GM19351 (cell line): ENCODE measurements at regions not wholly inside any gene's neighbourhood (a gene's known extent, or its start where the extent isn't known, plus 50 kb on each side); places are given as distances from the start of the nearest gene placed in this dataset.
A peak's percentile ranks its signal among the peaks of the same experiment; 100 is the strongest.
"Not testable (repeated sequence)": the region's sequence is repeated elsewhere in the genome, so short reads cannot be mapped to it uniquely, and the experiment has no call there.

Experiments used
- ATAC-seq: cut with Tn5 transposase; IDR thresholded peaks from one replicate; pipeline ENCODE4 v1.9.1; 2021; ENCODE audit warnings: mild to moderate bottlenecking, moderate library complexity; ENCODE audit not compliant: unreplicated experiment

DNA sequence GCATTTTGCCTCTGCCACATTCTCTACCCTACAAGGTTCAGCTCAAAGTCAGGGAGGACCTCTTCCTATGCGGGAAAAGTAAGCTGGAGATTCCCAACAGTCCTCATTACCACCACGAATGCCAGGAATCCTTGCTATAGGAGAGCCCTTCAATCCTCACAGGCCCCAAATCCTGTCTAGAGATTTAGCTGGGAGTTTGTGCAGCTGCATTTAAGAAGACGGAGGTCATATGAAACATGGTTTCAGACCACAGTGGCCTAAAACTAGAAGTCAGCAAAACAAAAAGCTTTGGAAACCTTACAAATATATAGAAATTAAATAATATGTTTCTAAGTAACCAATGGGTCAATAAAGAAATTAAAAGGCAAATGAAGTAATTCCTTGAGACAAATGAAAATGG is 415.3 kb upstream of the SETBP1 start:
- ATAC-seq = no peak

DNA sequence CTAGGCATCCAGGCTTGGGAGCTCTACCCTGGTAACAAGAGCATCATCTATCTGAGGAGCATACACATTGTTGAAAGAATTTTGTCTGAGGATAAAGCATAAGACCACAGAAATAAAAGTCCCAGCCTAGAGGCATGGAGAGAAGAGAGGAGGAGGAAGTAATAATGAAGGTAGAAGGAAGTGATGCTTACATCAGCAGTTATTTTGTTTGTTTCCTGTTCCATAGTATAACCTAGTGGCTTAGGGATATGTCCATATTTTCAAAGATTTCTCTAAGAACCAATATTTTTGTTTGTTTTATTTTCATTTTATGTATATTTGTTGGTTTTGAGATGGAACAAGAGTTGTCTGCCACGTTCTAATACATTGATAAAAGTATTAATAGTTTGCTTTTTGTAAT is 407.4 kb upstream of the SETBP1 start:
- no peak for ATAC-seq

DNA sequence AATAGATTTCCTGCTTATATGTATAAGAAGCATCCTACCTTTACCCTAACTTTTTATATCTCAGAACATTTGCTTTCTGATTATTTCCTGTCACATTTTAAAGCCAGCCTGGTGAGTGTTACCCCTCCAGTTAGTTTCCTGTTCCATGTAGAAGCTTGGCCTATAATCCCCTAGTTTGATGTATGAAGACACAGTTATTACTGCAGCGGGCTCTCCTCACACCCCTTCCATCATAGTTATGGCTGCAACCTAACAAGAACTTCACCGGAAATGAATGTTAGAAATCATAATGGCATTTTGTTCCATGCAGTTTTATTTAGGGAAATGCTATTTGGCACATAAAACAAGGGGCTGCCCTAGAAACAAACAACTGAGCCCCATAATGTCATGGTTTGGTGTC is 400.2 kb upstream of the SETBP1 start:
- ATAC-seq = no peak

- ATAC-seq = no peak
Measured at GRCh38 chr18:44286049-44286448, 394.6 kb upstream of the SETBP1 start.

DNA sequence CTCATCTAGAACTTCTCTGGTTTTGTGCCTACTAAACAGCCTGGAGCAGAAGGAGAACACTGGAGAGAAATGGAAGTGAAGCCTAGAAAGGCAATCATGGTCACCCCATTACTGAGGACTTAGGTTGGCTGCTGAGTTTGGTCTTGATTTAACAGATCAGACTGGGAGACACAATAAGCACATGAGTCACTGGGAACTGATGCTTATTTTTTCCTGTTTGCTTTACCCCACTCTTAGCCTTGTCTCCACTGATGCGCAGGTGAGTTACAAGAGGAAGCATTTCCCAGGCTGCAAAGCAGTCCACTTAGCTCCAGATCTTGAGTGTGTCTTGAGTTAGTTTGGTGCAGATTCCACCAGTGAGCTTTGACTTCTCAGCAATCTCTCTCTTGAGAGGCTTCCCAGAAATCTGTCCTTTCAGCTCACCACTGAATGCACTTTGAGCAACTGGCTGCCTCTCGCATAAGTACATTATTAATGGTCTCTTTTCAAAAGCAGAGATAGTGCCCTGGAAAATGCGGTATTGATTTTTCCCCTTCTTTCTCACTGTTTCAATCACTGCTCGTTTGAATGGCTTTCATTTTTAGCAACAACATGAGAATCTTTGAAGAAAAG is 390.2 kb upstream of the SETBP1 start:
- ATAC-seq = no peak

- ATAC-seq = peak; percentile 68
Measured at GRCh38 chr18:44298566-44298965, 382.1 kb upstream of the SETBP1 start.

GRCh38 chr18:44309185-44309584 is 371.5 kb upstream of the SETBP1 start:
- no peak for ATAC-seq

DNA sequence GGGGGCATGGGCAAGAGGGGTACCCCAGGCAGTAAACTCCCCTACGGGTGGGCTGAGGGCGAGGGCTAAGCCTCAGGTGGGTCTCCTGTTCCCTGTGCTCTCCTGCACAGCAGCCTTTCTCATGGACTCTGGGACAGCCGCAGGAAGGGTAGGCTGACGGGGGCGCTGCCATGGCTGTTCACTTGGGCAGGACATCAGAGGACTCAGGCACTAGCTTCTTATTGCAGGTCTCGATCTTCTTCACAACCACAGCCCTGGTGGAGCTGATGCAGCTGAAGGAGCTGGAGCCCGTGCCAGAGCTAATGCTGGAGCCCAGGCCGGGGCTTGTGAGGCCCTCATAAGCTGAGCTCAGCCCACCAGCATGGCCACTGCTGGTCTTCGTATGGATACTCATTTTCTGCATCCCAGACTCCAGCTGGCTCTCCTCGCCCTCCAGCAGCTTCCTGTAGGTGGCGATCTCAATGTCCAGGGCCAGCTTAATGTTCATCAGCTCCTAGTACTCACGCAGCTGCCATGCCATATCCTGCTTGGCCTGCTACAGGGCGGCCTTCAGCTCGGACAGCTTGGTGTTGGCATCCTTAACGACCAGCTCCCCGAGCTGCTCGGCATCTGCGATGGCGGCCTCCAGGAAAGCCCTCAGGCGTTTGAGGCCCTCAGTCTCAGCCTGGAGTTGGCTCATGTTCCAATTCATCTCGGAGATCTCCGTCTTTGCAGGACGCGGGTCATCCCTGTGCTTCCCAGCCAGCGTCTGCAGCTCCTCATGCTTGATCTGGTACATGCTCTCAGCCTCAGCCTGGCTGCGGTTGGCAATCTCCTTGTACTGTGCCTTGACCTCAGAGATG is 359.8 kb upstream of the SETBP1 start:
- ATAC-seq = no peak

DNA sequence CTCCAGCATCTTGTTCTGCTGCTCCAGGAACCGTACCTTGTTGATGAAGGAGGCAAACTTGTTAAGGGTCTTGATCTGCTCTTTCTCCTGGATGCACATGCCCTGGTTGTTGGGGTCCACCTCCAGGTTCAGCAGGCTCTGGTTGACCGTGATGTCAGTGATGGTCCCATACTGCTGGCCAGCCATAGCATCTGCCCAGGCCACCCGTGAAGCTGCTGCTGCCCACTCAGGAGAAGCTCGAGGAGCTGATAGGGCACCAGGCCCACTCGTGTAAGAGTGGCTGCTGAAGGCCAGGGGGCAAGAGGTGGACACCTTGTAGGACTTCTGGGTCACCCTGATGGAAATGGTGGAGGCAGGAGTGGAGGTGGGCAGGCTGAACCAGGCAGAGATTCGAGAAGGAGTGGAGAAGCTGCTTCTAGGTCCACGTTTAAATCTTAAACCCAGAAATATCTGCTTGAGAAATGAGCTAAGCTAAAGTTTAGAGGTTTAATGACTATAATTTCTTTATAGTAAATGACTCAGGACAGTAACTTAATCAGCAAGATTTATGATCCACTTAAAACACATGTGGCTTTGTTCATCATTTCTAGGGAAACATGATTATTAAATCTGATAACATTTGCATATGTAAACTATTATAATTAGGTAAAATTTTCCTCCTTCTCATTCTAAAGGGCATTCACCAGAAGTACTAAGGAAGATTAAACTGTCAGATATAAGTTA is 358.7 kb upstream of the SETBP1 start:
- no peak for ATAC-seq

GRCh38 chr18:44323125-44323524 is 357.6 kb upstream of the SETBP1 start:
- no peak for ATAC-seq

- no peak for ATAC-seq
Measured at GRCh38 chr18:44324361-44324760, 356.3 kb upstream of the SETBP1 start.

DNA sequence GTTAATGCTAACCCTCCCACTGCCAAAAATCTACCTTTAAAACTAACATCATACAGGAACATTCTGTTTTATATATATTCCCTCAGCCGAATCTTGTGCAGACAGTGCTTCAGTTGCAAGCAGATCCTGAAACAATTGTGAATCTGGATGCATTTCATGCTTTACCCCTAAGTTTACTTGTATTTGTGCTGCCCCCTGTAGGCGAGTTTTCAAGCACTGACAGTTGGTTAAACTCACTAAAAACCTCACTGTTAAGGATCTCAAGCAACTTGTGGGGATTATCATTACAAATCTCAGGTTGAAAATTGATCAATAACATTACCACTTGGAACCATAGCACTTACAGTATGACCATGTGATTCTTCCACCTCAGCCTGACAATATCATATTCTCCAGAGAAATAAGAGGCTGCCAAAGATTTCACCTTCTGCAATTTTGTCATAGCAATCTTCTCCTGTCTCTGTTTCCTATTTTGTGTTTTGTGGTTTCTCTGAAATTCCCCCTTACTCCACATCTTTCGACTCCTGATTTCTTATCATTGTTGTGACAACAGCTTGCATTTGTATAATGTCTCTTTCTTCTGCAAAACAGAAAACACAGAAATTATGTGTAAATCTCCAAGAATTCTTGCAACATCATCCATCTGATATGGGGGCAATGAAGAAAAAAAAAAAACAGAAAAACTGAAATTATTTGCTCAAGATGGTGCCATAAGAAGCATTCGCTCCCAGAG is 354.6 kb upstream of the SETBP1 start:
- peak; percentile 65 for ATAC-seq

DNA sequence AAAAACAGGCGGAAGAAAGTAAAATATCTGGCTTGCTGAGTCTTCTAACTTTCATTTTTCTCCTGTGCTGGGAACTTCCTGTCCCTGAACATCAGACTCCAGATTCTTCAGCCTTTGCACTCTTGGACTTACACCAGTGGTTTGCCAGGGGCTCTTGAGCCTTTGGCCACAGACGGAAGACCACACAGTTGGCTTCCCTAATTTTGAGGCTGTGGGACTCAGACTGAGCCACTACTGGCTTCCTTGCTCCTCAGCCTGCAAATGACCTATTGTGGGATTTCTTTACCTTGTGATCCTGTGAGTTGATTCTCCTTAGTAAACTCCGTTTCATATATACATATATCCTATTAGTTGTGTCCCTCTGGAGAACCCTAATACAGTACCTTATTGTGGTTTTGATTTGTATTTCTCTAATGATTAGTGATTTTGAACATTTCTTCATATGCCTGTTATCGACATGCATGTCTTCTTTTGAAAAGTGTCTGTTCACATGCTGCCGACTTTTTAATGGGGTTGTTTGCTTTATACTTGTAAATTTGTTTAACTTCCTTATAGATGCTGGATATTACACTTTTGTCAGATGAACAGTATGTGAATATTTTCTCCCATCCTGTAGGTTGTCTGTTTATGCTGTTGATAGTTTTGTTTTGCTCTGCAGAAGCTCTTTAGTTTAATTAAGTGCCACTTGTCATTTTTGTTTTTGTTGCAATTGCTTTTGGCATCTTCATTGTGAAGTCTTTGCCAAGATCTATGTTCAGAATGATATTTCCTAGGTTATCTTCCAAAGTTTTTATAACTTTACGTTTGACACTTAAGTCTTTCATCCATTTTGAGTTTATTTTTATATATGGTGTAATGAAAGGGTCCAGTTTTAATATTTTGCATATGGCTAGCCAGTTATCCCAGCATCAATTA is 348.8 kb upstream of the SETBP1 start:
- ATAC-seq = no peak

- ATAC-seq = no peak
Measured at GRCh38 chr18:44341759-44342158, 338.9 kb upstream of the SETBP1 start.

DNA sequence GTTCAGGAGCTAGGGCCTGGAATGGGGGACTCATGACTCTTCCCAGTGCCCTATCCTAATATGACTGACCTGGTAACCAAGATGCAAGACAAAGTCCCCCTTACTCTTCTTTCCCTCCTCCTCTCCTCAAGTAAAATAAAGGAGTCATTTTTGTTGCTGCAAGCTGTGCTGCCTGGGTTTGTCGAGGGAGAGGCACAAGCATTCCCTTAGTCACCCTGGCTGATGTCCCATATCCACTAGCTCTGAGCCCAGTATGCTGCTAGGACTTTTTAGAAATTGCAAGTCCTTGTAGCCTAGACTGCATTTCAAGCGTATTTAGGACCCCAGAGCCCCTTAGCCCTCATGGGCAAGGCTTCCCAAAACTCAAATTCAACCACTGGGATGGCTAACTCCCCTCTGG is 338.5 kb upstream of the SETBP1 start:
- ATAC-seq = no peak

DNA sequence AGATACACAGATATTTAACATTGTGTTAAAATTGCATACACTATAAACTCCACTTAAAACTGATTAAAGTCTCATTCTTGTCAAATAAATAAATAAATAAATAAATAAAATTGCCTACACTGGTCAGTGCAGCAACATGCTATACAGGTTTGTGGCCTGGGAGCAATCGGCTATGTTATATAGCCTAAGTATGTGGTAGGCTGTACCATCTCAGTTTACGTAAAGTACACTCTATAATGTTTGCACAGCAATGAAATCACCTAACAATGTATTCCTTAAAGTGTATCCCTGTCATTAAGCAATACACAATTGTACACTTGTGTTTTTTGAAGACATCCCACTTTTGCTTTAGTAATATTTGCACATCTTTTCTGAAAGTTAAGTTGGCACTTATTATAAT is 337.7 kb upstream of the SETBP1 start:
- no peak for ATAC-seq

DNA sequence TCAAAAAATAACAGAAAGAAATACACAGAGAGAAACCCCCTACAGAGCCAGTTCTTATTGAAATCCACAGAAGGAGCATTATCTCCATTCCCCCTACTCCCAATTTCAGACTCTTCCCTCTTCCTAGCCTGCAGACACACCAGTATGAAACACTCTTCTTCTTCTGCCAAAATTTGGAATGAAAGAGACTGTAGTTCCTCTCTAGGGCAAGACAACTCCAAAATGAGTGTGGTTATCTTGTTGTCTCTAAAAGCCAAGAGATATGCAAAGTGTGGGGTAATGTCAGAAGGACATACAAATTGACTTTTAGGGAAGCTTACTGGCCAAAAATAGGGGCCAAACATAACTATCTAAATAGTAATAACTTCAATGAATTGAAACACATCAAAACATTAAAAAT is 337.1 kb upstream of the SETBP1 start:
- ATAC-seq = no peak

- ATAC-seq = no peak
Measured at GRCh38 chr18:44356566-44357157, 324.0 kb upstream of the SETBP1 start.

DNA sequence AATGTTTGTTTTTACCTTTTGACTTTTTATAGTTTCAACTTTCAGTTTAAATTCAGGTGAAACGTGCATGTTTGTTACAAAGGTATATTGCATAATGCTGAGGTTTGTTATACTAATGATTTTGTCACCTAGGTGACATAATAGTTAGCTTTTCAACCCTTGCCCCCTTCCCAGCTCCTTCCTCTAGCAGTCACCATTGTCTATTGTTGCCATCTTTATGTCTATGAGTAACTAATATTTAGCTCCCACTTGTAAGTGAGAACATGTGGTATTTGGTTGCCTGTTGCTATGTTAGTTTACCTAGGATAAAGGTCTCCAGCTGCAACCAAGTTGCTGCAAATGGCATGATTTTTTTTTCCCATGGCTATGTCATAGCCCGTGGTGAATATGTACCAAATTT is 322.3 kb upstream of the SETBP1 start:
- no peak for ATAC-seq

DNA sequence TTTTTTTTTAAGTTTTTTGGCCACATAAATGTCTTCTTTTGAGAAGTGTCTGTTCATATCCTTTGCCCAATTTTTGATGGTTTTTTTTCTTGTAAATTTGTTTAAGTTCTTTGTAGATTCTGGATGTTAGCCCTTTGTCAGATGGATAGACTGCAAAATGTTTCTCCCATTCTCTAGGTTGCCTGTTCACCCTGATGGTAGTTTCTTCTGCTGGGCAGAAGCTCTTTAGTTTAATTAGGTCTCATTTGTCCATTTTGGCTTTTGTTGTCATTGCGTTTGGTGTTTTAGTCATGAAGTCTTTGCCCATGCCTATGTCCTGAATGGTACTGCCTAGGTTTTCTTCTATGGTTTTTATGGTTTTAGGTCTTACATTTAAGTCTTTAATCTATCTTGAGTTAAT is 320.9 kb upstream of the SETBP1 start:
- ATAC-seq = not testable (repeated sequence)
